ENCODE measurements at regions not wholly inside any gene's neighbourhood (a gene's known extent, or its start where the extent isn't known, plus 50 kb on each side); places are given as distances from the start of the nearest gene placed in this dataset.

- ATAC-seq (peak; percentile 61), DNase-seq (no peak)
- no peaks in the 10 kb centered on the region for H3K27me3 ChIP-seq
- no peaks in the 10 kb centered on the region for H3K36me3 ChIP-seq
- H3K27ac ChIP-seq = peak overlapping the region; percentile 58
- intact Hi-C loops (cut with DNase I) = no loop called here
- H3K4me3 ChIP-seq = no peak overlapping the region
- no peaks in the 10 kb centered on the region for H3K9me3 ChIP-seq
- TF ChIP-seq CTCF (IDR thresholded peaks at IDR 0.05) = no peak
- peaks cover 4% of the 10 kb centered on the region for H3K4me1 ChIP-seq
Observed at GRCh38 chr1:223017291-223017690, 125.8 kb downstream of the TLR5 start.

GRCh38 chr1:223018534-223018933, 124.5 kb downstream of the TLR5 start:
- H3K4me3 ChIP-seq = no peak overlapping the region
- DNase-seq (no peak), ATAC-seq (no peak)
- H3K4me1 ChIP-seq = peaks cover 4% of the 10 kb centered on the region
- H3K36me3 ChIP-seq = no peaks in the 10 kb centered on the region
- H3K27me3 ChIP-seq = no peaks in the 10 kb centered on the region
- no peak overlapping the region for H3K27ac ChIP-seq
- no peak for TF ChIP-seq CTCF (IDR thresholded peaks at IDR 0.05)
- H3K9me3 ChIP-seq = no peaks in the 10 kb centered on the region
- intact Hi-C loops (cut with DNase I) = no loop called here

GRCh38 chr1:223019256-223019655, 123.8 kb downstream of the TLR5 start:
- no peak for ATAC-seq
- Histone ChIP-seq H3K4me1 (peaks cover 4% of the 10 kb centered on the region), H3K9me3 (no peaks in the 10 kb centered on the region), H3K27ac (no peak overlapping the region), H3K4me3 (no peak overlapping the region), H3K36me3 (no peaks in the 10 kb centered on the region), H3K27me3 (no peaks in the 10 kb centered on the region)
- no peak for DNase-seq
- intact Hi-C loops (cut with DNase I) = no loop called here
- TF ChIP-seq CTCF (IDR thresholded peaks at IDR 0.05) = no peak

GRCh38 chr1:223020770-223021169, 122.3 kb downstream of the TLR5 start:
- ATAC-seq = no peak
- no peaks in the 10 kb centered on the region for H3K27me3 ChIP-seq
- H3K4me1 ChIP-seq = peaks cover 4% of the 10 kb centered on the region
- no peaks in the 10 kb centered on the region for H3K36me3 ChIP-seq
- TF ChIP-seq CTCF (IDR thresholded peaks at IDR 0.05) = no peak
- intact Hi-C loops (cut with DNase I) = no loop called here
- no peak overlapping the region for H3K4me3 ChIP-seq
- DNase-seq = no peak
- H3K27ac ChIP-seq = no peak overlapping the region
- H3K9me3 ChIP-seq = no peaks in the 10 kb centered on the region

GRCh38 chr1:223022641-223023473, 120.2 kb downstream of the TLR5 start:
- no peak for TF ChIP-seq CTCF (IDR thresholded peaks at IDR 0.05)
- Histone ChIP-seq H3K9me3 (no peaks in the 10 kb centered on the region), H3K27me3 (no peaks in the 10 kb centered on the region), H3K27ac (no peak overlapping the region), H3K4me3 (no peak overlapping the region), H3K36me3 (no peaks in the 10 kb centered on the region), H3K4me1 (peaks cover 4% of the 10 kb centered on the region)
- intact Hi-C loops (cut with DNase I) = no loop called here
- ATAC-seq (peak; percentile 69), DNase-seq (no peak)

Data from upper lobe of right lung (tissue), 1 donor.